ENCODE measurements at regions not wholly inside any gene's neighbourhood (a gene's known extent, or its start where the extent isn't known, plus 50 kb on each side); places are given as distances from the start of the nearest gene placed in this dataset.

DNA sequence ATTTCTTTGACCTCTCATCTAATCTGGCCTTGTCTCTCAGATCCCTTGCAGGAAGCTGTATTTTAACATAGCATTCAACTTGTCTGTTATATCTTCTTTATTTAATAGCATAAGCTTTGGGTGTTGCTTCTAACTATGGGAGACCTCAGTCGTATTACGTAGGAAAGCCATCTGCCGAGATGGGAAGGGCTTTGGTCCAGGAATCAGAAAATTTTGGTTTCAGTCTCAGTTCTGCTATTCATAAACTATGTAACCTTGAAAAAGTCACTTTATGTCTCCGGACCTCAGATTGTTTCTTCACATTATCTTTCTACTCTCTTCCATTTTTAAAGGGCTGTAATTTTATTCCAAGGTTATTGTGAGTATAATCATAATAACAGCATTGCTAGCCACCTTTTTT is 297.7 kb downstream of the SATB2 start:
- no peak for TF ChIP-seq POLR2AphosphoS5 (IDR thresholded peaks at IDR 0.05)
- no peak for TF ChIP-seq POLR2A (IDR thresholded peaks at IDR 0.05; ENCODE audit: low read depth)
- TF ChIP-seq, protein P1, sequence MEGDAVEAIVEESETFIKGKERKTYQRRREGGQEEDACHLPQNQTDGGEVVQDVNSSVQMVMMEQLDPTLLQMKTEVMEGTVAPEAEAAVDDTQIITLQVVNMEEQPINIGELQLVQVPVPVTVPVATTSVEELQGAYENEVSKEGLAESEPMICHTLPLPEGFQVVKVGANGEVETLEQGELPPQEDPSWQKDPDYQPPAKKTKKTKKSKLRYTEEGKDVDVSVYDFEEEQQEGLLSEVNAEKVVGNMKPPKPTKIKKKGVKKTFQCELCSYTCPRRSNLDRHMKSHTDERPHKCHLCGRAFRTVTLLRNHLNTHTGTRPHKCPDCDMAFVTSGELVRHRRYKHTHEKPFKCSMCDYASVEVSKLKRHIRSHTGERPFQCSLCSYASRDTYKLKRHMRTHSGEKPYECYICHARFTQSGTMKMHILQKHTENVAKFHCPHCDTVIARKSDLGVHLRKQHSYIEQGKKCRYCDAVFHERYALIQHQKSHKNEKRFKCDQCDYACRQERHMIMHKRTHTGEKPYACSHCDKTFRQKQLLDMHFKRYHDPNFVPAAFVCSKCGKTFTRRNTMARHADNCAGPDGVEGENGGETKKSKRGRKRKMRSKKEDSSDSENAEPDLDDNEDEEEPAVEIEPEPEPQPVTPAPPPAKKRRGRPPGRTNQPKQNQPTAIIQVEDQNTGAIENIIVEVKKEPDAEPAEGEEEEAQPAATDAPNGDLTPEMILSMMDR (IDR thresholded peaks at IDR 0.05) = no peak
- no peak for TF ChIP-seq EP300 (IDR thresholded peaks at IDR 0.05)
- Histone ChIP-seq H3K36me3 (no peaks in the 10 kb centered on the region), H3K9me3 (peaks cover 0 to 14% (median 0%) of the 10 kb centered on the region in 4 donors), H3K4me1 (no peaks in the 10 kb centered on the region), H3K27me3 (no peaks in the 10 kb centered on the region), H3K27ac (replicated peaks in 1 of 4) (no peak overlapping the region), H3K4me3 (no peak overlapping the region)
- WGBS = 75% methylated on average over 4 of the region's 4 CpGs
- intact Hi-C loops (cut with DNase I) = no loop called here
- no peak for DNase-seq (ENCODE audit: extremely low spot score)

- no peak for DNase-seq (ENCODE audit: extremely low spot score)
- intact Hi-C loops (cut with DNase I) = no loop called here
- WGBS = 74% methylated on average over 3 of the region's 3 CpGs
- Histone ChIP-seq H3K27ac (replicated peaks in 1 of 4) (no peak overlapping the region), H3K4me3 (no peak overlapping the region), H3K27me3 (no peaks in the 10 kb centered on the region), H3K9me3 (no peaks in the 10 kb centered on the region), H3K36me3 (no peaks in the 10 kb centered on the region), H3K4me1 (no peaks in the 10 kb centered on the region)
- TF ChIP-seq POLR2AphosphoS5 (IDR thresholded peaks at IDR 0.05) (no peak), POLR2A (IDR thresholded peaks at IDR 0.05; ENCODE audit: low read depth) (no peak), EP300 (IDR thresholded peaks at IDR 0.05) (no peak)
- TF ChIP-seq, protein P1 (IDR thresholded peaks at IDR 0.05) = no peak
Observed at GRCh38 chr2:199148076-199148845, 309.5 kb downstream of the SATB2 start.

DNA sequence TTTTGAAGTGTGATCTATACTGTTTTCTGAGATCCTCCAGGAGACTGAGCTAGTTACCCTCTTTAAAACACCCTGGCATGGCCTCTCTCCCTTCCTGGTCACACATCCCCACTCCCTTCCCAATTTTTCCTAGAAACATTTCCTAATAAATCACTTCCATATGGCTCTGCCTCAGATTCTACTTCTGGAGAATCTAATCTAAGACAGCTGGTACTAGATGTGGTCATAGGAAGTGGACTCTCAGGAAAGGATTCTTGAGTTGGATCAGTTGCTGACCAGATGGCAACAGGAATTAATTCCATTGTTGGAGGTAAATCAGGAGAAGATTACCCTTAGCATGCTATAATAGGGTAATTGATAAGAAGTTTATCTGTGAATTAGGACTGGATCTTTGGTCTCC is 310.5 kb downstream of the SATB2 start:
- TF ChIP-seq POLR2AphosphoS5 (IDR thresholded peaks at IDR 0.05) = no peak
- TF ChIP-seq, protein P1 (IDR thresholded peaks at IDR 0.05) = no peak
- TF ChIP-seq POLR2A (IDR thresholded peaks at IDR 0.05; ENCODE audit: low read depth) = no peak
- TF ChIP-seq EP300 (IDR thresholded peaks at IDR 0.05) = no peak
- H3K4me3 ChIP-seq = no peak overlapping the region
- no peaks in the 10 kb centered on the region for H3K36me3 ChIP-seq
- no peaks in the 10 kb centered on the region for H3K4me1 ChIP-seq
- H3K9me3 ChIP-seq = no peaks in the 10 kb centered on the region
- intact Hi-C loops (cut with DNase I) = no loop called here
- no peak overlapping the region for H3K27ac ChIP-seq (replicated peaks in 1 of 4)
- H3K27me3 ChIP-seq = no peaks in the 10 kb centered on the region
- DNase-seq (ENCODE audit: extremely low spot score) = no peak

DNA sequence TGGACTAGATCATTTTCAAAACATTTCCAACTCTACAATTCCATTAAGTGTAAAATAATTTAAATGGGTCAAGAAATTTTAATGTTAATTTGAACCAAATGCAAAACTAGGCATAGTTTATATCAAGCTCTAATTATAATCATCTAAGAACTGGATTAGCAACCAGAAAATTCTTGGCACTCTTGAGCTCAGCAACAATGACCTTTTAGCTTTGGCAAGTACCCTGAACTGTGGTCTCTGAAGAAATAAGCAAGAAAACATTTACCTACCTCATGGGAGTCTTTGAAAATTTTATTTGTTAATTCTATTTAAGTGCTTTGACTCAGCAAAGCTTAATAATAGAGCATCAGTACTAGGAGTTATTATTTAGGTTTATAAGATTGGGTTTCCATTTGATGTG is 313.2 kb downstream of the SATB2 start:
- Histone ChIP-seq H3K9me3 (peaks cover 0 to 9% (median 5%) of the 10 kb centered on the region in 4 donors), H3K27me3 (no peaks in the 10 kb centered on the region), H3K36me3 (no peaks in the 10 kb centered on the region), H3K4me1 (no peaks in the 10 kb centered on the region), H3K4me3 (no peak overlapping the region), H3K27ac (replicated peaks in 1 of 4) (no peak overlapping the region)
- TF ChIP-seq POLR2A (IDR thresholded peaks at IDR 0.05; ENCODE audit: low read depth) = no peak
- TF ChIP-seq EP300 (IDR thresholded peaks at IDR 0.05) = no peak
- TF ChIP-seq, protein P1 (IDR thresholded peaks at IDR 0.05) = no peak
- no peak for TF ChIP-seq POLR2AphosphoS5 (IDR thresholded peaks at IDR 0.05)
- no peak for DNase-seq (ENCODE audit: extremely low spot score)
- intact Hi-C loops (cut with DNase I) = no loop called here

DNA sequence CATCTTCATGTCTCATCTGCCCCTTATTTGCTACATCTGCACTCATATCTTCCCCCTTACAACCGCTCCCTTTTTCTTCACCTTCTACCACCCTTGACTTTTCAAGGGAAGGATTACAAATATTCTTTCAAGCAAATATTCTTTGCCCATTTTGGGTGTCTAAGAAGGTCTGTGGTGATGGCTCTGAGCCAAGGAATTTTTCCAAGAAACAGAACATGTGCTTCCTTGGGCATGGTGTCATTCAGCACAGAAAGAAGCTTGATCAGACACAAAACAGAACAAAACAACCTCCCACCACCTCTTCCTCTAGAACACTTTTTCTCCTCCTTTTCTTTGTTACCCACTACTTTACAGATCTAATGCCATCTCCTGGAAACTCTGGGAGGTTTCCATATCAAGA is 313.7 kb downstream of the SATB2 start:
- Histone ChIP-seq H3K9me3 (peaks cover 0 to 9% (median 5%) of the 10 kb centered on the region in 4 donors), H3K4me1 (no peaks in the 10 kb centered on the region), H3K27ac (replicated peaks in 1 of 4) (no peak overlapping the region), H3K27me3 (no peaks in the 10 kb centered on the region), H3K36me3 (no peaks in the 10 kb centered on the region), H3K4me3 (no peak overlapping the region)
- WGBS = 83% methylated on average over 1 of the region's 1 CpG
- intact Hi-C loops (cut with DNase I) = no loop called here
- DNase-seq (ENCODE audit: extremely low spot score) = no peak
- TF ChIP-seq POLR2A (IDR thresholded peaks at IDR 0.05; ENCODE audit: low read depth) (no peak), EP300 (IDR thresholded peaks at IDR 0.05) (no peak), POLR2AphosphoS5 (IDR thresholded peaks at IDR 0.05) (no peak)
- TF ChIP-seq, protein P1 (IDR thresholded peaks at IDR 0.05) = no peak

Measured in esophagus muscularis mucosa (tissue), 4 donors.